ENCODE measurements at regions not wholly inside any gene's neighbourhood (a gene's known extent, or its start where the extent isn't known, plus 50 kb on each side); places are given as distances from the start of the nearest gene placed in this dataset.

DNA sequence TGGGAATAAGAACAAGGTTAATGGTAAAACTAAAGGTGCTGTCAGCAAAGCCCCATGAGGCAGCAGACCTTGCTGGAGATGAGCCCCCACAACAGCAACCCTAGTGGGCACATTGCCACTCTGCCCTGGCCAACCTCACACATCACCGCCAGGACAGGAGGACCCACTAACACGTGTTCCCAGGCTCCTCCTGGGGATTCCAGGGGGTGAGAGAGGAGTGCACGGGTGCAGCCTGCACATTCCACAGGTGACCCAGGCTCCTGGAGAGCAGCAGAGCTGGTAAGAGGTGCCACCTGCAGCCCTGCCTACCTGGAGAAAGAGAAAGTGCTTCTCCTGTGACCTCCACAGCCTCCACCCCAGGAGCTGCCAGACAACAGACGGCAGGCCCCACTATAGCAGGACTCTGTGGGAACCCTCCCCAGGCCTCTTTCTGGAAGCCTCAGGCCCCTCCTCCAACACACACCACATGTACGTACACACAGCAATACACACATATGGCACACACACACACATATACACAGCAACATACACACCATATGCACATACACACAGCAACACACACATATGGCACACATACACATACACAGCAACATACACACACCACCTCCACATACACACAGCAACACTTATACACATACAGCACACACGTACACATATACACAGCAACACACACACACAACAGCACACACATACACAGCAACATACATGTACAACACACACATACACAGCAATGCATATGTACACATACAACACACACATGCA, 187.1 kb downstream of the GLI2 start:
- Histone ChIP-seq H3K36me3 (no peaks in the 10 kb centered on the region), H3K27ac (no peak overlapping the region), H3K9me3 (no peaks in the 10 kb centered on the region), H3K4me1 (no peaks in the 10 kb centered on the region), H3K4me3 (no peak overlapping the region), H3K27me3 (no peaks in the 10 kb centered on the region)
- 89 to 91% (median 90%) methylated on average over 6 of the region's 6 CpGs for WGBS, 5 donors
- DNase-seq = no peak
- intact Hi-C loops (cut with DNase I; ENCODE audit: low total_unique reads) = no loop called here
- TF ChIP-seq POLR2A (IDR thresholded peaks at IDR 0.05) (no peak), POLR2AphosphoS5 (IDR thresholded peaks at IDR 0.05) (no peak), EP300 (IDR thresholded peaks at IDR 0.05) (no peak)
- TF ChIP-seq, protein P1, sequence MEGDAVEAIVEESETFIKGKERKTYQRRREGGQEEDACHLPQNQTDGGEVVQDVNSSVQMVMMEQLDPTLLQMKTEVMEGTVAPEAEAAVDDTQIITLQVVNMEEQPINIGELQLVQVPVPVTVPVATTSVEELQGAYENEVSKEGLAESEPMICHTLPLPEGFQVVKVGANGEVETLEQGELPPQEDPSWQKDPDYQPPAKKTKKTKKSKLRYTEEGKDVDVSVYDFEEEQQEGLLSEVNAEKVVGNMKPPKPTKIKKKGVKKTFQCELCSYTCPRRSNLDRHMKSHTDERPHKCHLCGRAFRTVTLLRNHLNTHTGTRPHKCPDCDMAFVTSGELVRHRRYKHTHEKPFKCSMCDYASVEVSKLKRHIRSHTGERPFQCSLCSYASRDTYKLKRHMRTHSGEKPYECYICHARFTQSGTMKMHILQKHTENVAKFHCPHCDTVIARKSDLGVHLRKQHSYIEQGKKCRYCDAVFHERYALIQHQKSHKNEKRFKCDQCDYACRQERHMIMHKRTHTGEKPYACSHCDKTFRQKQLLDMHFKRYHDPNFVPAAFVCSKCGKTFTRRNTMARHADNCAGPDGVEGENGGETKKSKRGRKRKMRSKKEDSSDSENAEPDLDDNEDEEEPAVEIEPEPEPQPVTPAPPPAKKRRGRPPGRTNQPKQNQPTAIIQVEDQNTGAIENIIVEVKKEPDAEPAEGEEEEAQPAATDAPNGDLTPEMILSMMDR (IDR thresholded peaks at IDR 0.05) = no peak

DNA sequence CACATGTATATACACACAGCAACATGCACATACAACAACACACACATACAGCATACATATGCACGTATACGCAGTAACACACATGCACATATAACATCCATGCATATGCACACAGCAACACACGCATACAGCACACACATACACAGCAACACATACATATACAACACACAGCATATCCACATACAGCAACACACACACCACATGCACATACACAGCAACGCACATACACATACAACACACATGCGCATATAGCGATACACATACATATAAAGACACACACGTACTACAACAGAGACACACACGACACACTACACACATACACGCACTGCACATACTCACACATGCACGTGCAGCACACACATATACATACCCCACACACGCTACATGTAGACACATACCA, 187.8 kb downstream of the GLI2 start:
- Histone ChIP-seq H3K27me3 (no peaks in the 10 kb centered on the region), H3K4me1 (no peaks in the 10 kb centered on the region), H3K9me3 (no peaks in the 10 kb centered on the region), H3K27ac (no peak overlapping the region), H3K4me3 (no peak overlapping the region), H3K36me3 (no peaks in the 10 kb centered on the region)
- WGBS, 5 donors = 96 to 99% (median 96%) methylated on average over 11 of the region's 11 CpGs
- intact Hi-C loops (cut with DNase I; ENCODE audit: low total_unique reads) = no loop called here
- TF ChIP-seq, protein P1 (IDR thresholded peaks at IDR 0.05) = no peak
- no peak for DNase-seq

DNA sequence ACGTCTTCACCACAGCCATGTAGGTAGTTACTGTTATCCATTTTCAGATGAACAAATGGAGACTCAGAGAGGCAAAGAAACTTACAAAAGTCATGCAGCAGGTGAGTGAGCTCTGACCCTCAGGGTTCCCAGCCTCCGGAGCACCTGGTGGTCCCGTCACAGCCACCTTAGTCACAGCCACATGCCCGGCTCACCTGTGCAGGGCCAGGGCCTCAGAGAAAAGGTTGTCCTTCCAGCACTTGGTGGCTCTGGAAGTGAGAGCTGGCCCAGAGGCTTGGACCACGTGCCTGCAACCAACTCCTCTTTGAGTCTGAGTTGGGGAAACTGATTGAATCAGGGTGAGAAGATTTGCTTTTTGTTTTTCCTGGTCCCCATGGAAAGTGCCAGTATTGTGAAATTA, 189.3 kb downstream of the GLI2 start:
- intact Hi-C loops (cut with DNase I; ENCODE audit: low total_unique reads) = no loop called here
- Histone ChIP-seq H3K27me3 (no peaks in the 10 kb centered on the region), H3K27ac (no peak overlapping the region), H3K4me1 (no peaks in the 10 kb centered on the region), H3K9me3 (no peaks in the 10 kb centered on the region), H3K4me3 (no peak overlapping the region), H3K36me3 (no peaks in the 10 kb centered on the region)
- no peak for DNase-seq
- WGBS, 5 donors = 82 to 96% (median 93%) methylated on average over 5 of the region's 5 CpGs
- no peak for TF ChIP-seq POLR2A (IDR thresholded peaks at IDR 0.05)
- TF ChIP-seq POLR2AphosphoS5 (IDR thresholded peaks at IDR 0.05) = no peak
- no peak for TF ChIP-seq EP300 (IDR thresholded peaks at IDR 0.05)
- TF ChIP-seq, protein P1 (IDR thresholded peaks at IDR 0.05) = no peak

DNA sequence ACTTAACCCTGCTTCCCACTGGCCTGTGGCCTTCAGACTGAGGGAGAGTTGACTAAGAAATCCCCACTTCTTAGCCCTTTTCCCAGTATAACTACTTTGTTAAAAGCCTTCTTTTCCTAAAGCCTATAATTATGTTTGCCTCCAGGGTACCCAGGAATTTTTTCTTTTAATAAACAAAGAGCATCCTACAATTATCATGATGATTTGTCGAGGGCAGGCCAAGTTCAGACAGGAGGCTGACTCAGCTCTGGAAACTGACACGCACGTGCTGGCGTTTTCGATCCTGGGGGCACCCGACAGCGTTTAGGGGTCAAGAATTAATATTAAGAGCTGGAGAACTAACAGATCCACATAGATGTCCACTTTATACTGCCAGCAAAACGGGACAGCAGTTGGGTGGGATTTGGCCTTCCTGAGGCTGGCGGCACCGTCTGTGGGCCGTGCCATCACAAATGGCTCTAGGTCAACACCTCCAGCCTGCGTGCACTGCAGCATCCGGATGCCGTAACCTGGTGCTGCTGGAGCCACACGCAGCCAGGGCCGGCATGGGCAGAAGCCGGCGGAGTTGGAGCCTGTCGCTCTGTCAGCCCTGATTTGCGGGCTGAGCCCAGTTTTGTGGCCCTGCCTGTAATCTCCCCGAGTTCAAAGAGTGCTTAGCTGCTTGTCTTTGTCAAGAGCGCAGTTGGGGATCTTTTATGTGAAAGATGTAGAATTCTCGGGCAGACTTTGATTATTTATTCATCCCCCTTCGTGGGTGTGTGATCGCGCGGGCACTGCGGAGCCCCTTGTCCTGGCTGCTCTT, 191.0 kb downstream of the GLI2 start:
- no peaks in the 10 kb centered on the region for H3K9me3 ChIP-seq
- no peak overlapping the region for H3K4me3 ChIP-seq
- TF ChIP-seq POLR2A (IDR thresholded peaks at IDR 0.05) (no peak), POLR2AphosphoS5 (IDR thresholded peaks at IDR 0.05) (no peak), EP300 (IDR thresholded peaks at IDR 0.05) (no peak)
- TF ChIP-seq, protein P1 (IDR thresholded peaks at IDR 0.05) = no peak
- H3K27me3 ChIP-seq = no peaks in the 10 kb centered on the region
- intact Hi-C loops (cut with DNase I; ENCODE audit: low total_unique reads) = no loop called here
- H3K27ac ChIP-seq = no peak overlapping the region
- no peaks in the 10 kb centered on the region for H3K4me1 ChIP-seq
- H3K36me3 ChIP-seq = no peaks in the 10 kb centered on the region
- 89 to 93% (median 92%) methylated on average over 28 of the region's 28 CpGs for WGBS, 5 donors
- DNase-seq = no peak

Measured in stomach (tissue), 8 donors.